Hepatocyte (in vitro differentiated cells): ENCODE measurements at regions not wholly inside any gene's neighbourhood (a gene's known extent, or its start where the extent isn't known, plus 50 kb on each side); places are given as distances from the start of the nearest gene placed in this dataset.

Source experiments
- DNase-seq: peaks from one replicate; pipeline ENCODE4 v3.0.0-alpha.2; 2016; ENCODE audit warnings: low spot score
- H2AFZ ChIP-seq: fragments of 200-600 bp; sonication (generic); 2 replicates; pipeline ENCODE4 v1.6.0; 2016; ENCODE audit warnings: antibody characterized with exemption, mild to moderate bottlenecking
- H3K27ac ChIP-seq: fragments of 200-600 bp; sonication (generic); 2 replicates; pipeline ENCODE4 v1.5.1; 2016; ENCODE audit warnings: mild to moderate bottlenecking
- H3K27me3 ChIP-seq: fragments of 200-600 bp; sonication (generic); 2 replicates; pipeline ENCODE4 v1.6.1; 2016
- H3K36me3 ChIP-seq: fragments of 200-600 bp; sonication (generic); replicated peaks from 2 replicates; pipeline ENCODE4 v1.5.1; 2016; ENCODE audit warnings: low read depth; ENCODE audit not compliant: insufficient read depth
- H3K4me1 ChIP-seq: fragments of 200-600 bp; sonication (generic); 2 replicates; pipeline ENCODE4 v1.5.1; 2016; ENCODE audit warnings: mild to moderate bottlenecking, moderate library complexity; ENCODE audit not compliant: insufficient read depth
- H3K4me2 ChIP-seq: fragments of 200-600 bp; sonication (generic); 2 replicates; pipeline ENCODE4 v1.6.0; 2016
- H3K4me3 ChIP-seq: fragments of 200-600 bp; sonication (generic); 2 replicates; pipeline ENCODE4 v1.5.1; 2016; ENCODE audit warnings: mild to moderate bottlenecking
- H3K79me2 ChIP-seq: fragments of 200-600 bp; sonication (generic); 2 replicates; pipeline ENCODE4 v1.6.0; 2017; ENCODE audit warnings: mild to moderate bottlenecking
- H3K9me2 ChIP-seq: fragments of 200-600 bp; sonication (generic); replicated peaks from 2 replicates; pipeline ENCODE4 v1.6.0; 2017; ENCODE audit warnings: mild to moderate bottlenecking; ENCODE audit not compliant: insufficient read depth
- H3K9me3 ChIP-seq: fragments of 200-600 bp; sonication (generic); 2 replicates; pipeline ENCODE4 v1.5.1; 2016; ENCODE audit warnings: low read depth, mild to moderate bottlenecking
- H4K20me1 ChIP-seq: fragments of 200-600 bp; sonication (generic); 2 replicates; pipeline ENCODE4 v1.6.0; 2016; ENCODE audit warnings: mild to moderate bottlenecking; ENCODE audit not compliant: insufficient read depth, poor library complexity, severe bottlenecking
- CTCF ChIP-seq: fragments of 200-600 bp; sonication (generic); IDR thresholded peaks from 2 replicates; pipeline ENCODE4 v1.5.1; 2016; ENCODE audit warnings: antibody characterized with exemption, mild to moderate bottlenecking; ENCODE audit not compliant: poor library complexity
- EZH2 ChIP-seq: fragments of 200-600 bp; sonication (generic); IDR thresholded peaks from 2 replicates; pipeline ENCODE4 v1.6.1; 2016; ENCODE audit warnings: antibody characterized with exemption, mild to moderate bottlenecking, borderline replicate concordance
- EZH2phosphoT487 ChIP-seq: fragments of 200-600 bp; sonication (generic); IDR thresholded peaks from one replicate; pipeline ENCODE4 v1.6.1; 2018; ENCODE audit warnings: antibody characterized with exemption, mild to moderate bottlenecking, low read depth, moderate library complexity; ENCODE audit not compliant: unreplicated experiment, severe bottlenecking
- WGBS: methylation state at CpG from one replicate; pipeline ENCODE4 v1.1.6; 2016; ENCODE audit warnings: low lambda C conversion rate; ENCODE audit errors: missing lambda C conversion rate; 5-methylcytosine and 5-hydroxymethylcytosine counted together

- no peaks in the 10 kb centered on the region for H3K27me3 ChIP-seq
- 62% methylated on average over 17 of the region's 17 CpGs for WGBS
- H3K27ac ChIP-seq, result no peak overlapping the region
- H4K20me1 ChIP-seq, result no peaks in the 10 kb centered on the region
- H3K9me2 ChIP-seq, result no peaks in the 10 kb centered on the region
- no peak for DNase-seq
- no peak overlapping the region for H3K4me2 ChIP-seq
- TF ChIP-seq EZH2 (no peak), EZH2phosphoT487 (no peak), CTCF (no peak)
- no peaks in the 10 kb centered on the region for H3K4me1 ChIP-seq
- no peaks in the 10 kb centered on the region for H3K9me3 ChIP-seq
- H3K79me2 ChIP-seq, result no peaks in the 10 kb centered on the region
- H3K36me3 ChIP-seq, result no peaks in the 10 kb centered on the region
- H3K4me3 ChIP-seq, result no peak overlapping the region
- H2AFZ ChIP-seq, result no peak overlapping the region
Measured at GRCh38 chr15:69825941-69826818, 271.5 kb downstream of the TLE3 start.

- no peaks in the 10 kb centered on the region for H3K9me3 ChIP-seq
- H3K27me3 ChIP-seq, result no peaks in the 10 kb centered on the region
- H4K20me1 ChIP-seq, result no peaks in the 10 kb centered on the region
- TF ChIP-seq EZH2phosphoT487 (no peak), EZH2 (no peak), CTCF (no peak)
- no peaks in the 10 kb centered on the region for H3K4me1 ChIP-seq
- DNase-seq, result no peak
- H3K9me2 ChIP-seq, result no peaks in the 10 kb centered on the region
- no peaks in the 10 kb centered on the region for H3K79me2 ChIP-seq
- no peaks in the 10 kb centered on the region for H3K36me3 ChIP-seq
- no peak overlapping the region for H3K4me2 ChIP-seq
- H3K27ac ChIP-seq, result no peak overlapping the region
- H2AFZ ChIP-seq, result no peak overlapping the region
- no peak overlapping the region for H3K4me3 ChIP-seq
- WGBS, result 89% methylated on average over 3 of the region's 3 CpGs
Measured at GRCh38 chr15:69826819-69827175, 270.9 kb downstream of the TLE3 start.

GRCh38 chr15:69827751-69828150 is 270.0 kb downstream of the TLE3 start:
- 92% methylated on average over 1 of the region's 1 CpG for WGBS

More at GRCh38 chr15:69827751-69828150, 270.0 kb downstream of the TLE3 start:
- Histone ChIP-seq H3K79me2 (no peaks in the 10 kb centered on the region), H3K36me3 (no peaks in the 10 kb centered on the region), H3K9me2 (no peaks in the 10 kb centered on the region), H3K9me3 (no peaks in the 10 kb centered on the region), H3K4me2 (no peak overlapping the region), H3K4me1 (no peaks in the 10 kb centered on the region), H4K20me1 (no peaks in the 10 kb centered on the region), H2AFZ (no peak overlapping the region), H3K27ac (no peak overlapping the region), H3K4me3 (no peak overlapping the region), H3K27me3 (no peaks in the 10 kb centered on the region)
- TF ChIP-seq EZH2, result no peak
- no peak for TF ChIP-seq CTCF
- no peak for TF ChIP-seq EZH2phosphoT487
- no peak for DNase-seq
